Hepatocyte (in vitro differentiated cells): ENCODE measurements at regions not wholly inside any gene's neighbourhood (a gene's known extent, or its start where the extent isn't known, plus 50 kb on each side); places are given as distances from the start of the nearest gene placed in this dataset.

Experiments
- EZH2 ChIP-seq: fragments of 200-600 bp; sonication (generic); IDR thresholded peaks from 2 replicates; pipeline ENCODE4 v1.6.1; 2016; ENCODE audit warnings: antibody characterized with exemption, mild to moderate bottlenecking, borderline replicate concordance
- EZH2phosphoT487 ChIP-seq: fragments of 200-600 bp; sonication (generic); IDR thresholded peaks from one replicate; pipeline ENCODE4 v1.6.1; 2018; ENCODE audit warnings: antibody characterized with exemption, mild to moderate bottlenecking, low read depth, moderate library complexity; ENCODE audit not compliant: unreplicated experiment, severe bottlenecking
- TF ChIP-seq, protein P1 (sequence below): fragments of 200-600 bp; sonication (generic); IDR thresholded peaks from 2 replicates; pipeline ENCODE4 v1.5.1; 2016; ENCODE audit warnings: antibody characterized with exemption, mild to moderate bottlenecking; ENCODE audit not compliant: poor library complexity

DNA sequence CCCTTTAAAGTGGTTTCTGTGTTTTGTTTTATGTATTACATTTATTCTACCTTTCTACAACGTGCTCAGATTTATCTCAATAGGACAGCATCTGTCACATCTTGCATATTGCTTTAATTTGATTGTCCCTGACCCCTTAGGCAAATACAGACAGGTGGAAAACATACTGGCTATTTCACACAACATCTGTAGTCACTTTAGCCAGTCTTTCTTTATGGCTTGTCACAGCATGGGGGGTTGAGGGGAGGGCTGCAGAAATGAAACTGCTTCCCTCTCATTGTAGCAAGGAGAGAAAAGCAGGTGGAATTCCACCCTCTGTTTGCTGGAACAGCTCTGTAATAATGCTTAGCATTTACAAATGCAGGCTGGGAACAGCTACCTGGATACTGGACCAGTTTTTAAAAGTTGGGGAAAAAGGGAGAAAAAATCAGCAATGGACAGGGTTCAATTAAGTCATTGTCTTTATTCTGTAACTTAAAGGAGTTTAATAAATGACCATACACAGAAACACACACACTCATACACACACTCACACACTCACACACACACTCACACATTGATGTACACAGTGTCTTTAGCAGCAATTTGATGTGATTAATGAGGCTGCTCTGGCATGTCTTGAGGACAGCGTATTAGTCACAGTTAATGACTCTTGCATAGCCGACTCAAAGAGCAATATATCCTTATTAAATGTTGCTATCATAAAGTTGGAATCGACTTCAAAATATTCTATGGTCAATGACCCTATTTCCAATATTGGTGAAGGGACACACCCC is 283.7 kb upstream of the GBE1 start:
- TF ChIP-seq, protein P1, sequence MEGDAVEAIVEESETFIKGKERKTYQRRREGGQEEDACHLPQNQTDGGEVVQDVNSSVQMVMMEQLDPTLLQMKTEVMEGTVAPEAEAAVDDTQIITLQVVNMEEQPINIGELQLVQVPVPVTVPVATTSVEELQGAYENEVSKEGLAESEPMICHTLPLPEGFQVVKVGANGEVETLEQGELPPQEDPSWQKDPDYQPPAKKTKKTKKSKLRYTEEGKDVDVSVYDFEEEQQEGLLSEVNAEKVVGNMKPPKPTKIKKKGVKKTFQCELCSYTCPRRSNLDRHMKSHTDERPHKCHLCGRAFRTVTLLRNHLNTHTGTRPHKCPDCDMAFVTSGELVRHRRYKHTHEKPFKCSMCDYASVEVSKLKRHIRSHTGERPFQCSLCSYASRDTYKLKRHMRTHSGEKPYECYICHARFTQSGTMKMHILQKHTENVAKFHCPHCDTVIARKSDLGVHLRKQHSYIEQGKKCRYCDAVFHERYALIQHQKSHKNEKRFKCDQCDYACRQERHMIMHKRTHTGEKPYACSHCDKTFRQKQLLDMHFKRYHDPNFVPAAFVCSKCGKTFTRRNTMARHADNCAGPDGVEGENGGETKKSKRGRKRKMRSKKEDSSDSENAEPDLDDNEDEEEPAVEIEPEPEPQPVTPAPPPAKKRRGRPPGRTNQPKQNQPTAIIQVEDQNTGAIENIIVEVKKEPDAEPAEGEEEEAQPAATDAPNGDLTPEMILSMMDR, result no peak
- TF ChIP-seq EZH2phosphoT487 (no peak), EZH2 (no peak)
